ENCODE measurements at regions not wholly inside any gene's neighbourhood (a gene's known extent, or its start where the extent isn't known, plus 50 kb on each side); places are given as distances from the start of the nearest gene placed in this dataset.

DNA sequence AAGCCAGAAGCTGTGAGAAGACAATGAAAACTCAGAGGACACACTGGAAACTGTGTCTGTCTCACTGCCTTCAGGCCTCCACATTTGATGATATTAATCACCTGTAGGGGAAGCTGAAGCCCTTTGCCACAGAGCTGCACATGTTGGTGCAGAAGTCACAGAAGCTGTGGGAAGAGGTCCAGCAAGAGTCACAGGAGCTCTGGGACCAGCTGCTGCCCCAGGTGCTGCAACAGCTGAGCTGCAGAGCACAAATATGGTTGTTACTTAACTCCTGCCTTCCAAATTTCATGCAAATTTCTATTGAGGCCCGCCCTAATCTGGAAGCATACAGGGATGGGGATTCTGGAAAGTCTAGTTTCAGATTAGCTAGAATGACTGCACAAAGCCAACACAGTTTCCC lies 169.3 kb downstream of the OGFRL1 start:
- TF ChIP-seq EP300 (IDR thresholded peaks at IDR 0.05; ENCODE audit: borderline replicate concordance in 1 of 2, control insufficient read depth in 1 of 2, low read depth in 2 of 2, low read length in 2 of 2): no peak
- TF ChIP-seq BHLHE40 (IDR thresholded peaks at IDR 0.05; ENCODE audit: borderline replicate concordance in 1 of 2, low read depth in 2 of 2, low read length in 1 of 2): no peak
